SK-N-SH (cell line): ENCODE measurements at regions not wholly inside any gene's neighbourhood (a gene's known extent, or its start where the extent isn't known, plus 50 kb on each side); places are given as distances from the start of the nearest gene placed in this dataset.

ENCODE experiments used
- EP300 ChIP-seq, 2 experiments: IDR thresholded peaks; 2 replicates each; pipeline versions ENCODE4 v1.4.0 to v1.6.1; 2012; ENCODE audit warnings: borderline replicate concordance in 1 of 2, low read depth in 1 of 2, low read length in 1 of 2
- FOSL2 ChIP-seq: IDR thresholded peaks from 2 replicates; pipeline ENCODE4 v1.4.0; 2012; ENCODE audit warnings: low read depth, mild to moderate bottlenecking, moderate library complexity, borderline replicate concordance
- FOXM1 ChIP-seq: IDR thresholded peaks from 2 replicates; pipeline ENCODE4 v1.4.0; 2012; ENCODE audit warnings: low read depth, mild to moderate bottlenecking
- GABPA ChIP-seq: IDR thresholded peaks from 2 replicates; pipeline ENCODE4 v1.4.0; 2012; ENCODE audit warnings: low read depth, mild to moderate bottlenecking
- GATA2 ChIP-seq: sonication (generic); formaldehyde crosslinking; IDR thresholded peaks from 2 replicates; pipeline ENCODE4 v1.5.0; 2020; ENCODE audit warnings: mild to moderate bottlenecking, missing genetic modification reagents
- NFIC ChIP-seq: IDR thresholded peaks from 2 replicates; pipeline ENCODE4 v1.4.0; 2012; ENCODE audit warnings: borderline replicate concordance
- POLR2AphosphoS5 ChIP-seq: IDR thresholded peaks from 2 replicates; pipeline ENCODE4 v1.6.1; 2012; ENCODE audit warnings: low read depth, low read length
- TAF1 ChIP-seq: IDR thresholded peaks from 2 replicates; pipeline ENCODE4 v1.6.1; 2012; ENCODE audit warnings: low read depth, mild to moderate bottlenecking, low read length, moderate library complexity, borderline replicate concordance
- YY1 ChIP-seq: IDR thresholded peaks from 2 replicates; pipeline ENCODE4 v1.4.0; 2012; ENCODE audit warnings: low read depth, mild to moderate bottlenecking
- TF ChIP-seq, protein P1 (sequence below): fragments of 200-600 bp; sonication (generic); IDR thresholded peaks from 2 replicates; pipeline ENCODE4 v1.6.1; 2017; ENCODE audit warnings: antibody characterized with exemption, mild to moderate bottlenecking, moderate library complexity
- TF ChIP-seq, protein P2 (sequence below): IDR thresholded peaks from 2 replicates; pipeline ENCODE4 v1.6.1; 2012; ENCODE audit warnings: mild to moderate bottlenecking, low read depth, low read length, moderate library complexity

DNA sequence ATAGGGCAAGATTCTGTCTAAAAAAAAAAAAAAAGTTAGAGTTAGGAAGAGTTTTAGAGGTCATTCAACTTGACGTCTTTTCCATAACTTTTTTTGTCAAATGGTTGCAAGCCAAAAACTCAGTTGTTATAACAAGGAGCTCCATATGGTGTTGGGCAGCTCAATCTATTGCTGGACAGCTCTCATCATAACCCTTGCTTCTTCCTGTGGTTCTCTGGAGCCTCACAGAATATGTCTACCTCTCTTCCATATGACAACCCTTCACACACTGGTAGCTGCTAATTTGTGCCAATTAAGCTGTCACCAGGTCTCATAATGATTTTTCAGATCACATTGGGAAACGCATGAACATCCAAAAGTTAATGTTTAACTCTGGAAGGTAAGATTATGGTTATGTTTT, 57.8 kb upstream of the SLC16A1 start:
- TF ChIP-seq, protein P1, sequence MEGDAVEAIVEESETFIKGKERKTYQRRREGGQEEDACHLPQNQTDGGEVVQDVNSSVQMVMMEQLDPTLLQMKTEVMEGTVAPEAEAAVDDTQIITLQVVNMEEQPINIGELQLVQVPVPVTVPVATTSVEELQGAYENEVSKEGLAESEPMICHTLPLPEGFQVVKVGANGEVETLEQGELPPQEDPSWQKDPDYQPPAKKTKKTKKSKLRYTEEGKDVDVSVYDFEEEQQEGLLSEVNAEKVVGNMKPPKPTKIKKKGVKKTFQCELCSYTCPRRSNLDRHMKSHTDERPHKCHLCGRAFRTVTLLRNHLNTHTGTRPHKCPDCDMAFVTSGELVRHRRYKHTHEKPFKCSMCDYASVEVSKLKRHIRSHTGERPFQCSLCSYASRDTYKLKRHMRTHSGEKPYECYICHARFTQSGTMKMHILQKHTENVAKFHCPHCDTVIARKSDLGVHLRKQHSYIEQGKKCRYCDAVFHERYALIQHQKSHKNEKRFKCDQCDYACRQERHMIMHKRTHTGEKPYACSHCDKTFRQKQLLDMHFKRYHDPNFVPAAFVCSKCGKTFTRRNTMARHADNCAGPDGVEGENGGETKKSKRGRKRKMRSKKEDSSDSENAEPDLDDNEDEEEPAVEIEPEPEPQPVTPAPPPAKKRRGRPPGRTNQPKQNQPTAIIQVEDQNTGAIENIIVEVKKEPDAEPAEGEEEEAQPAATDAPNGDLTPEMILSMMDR = no peak
- TF ChIP-seq FOSL2 (no peak), YY1 (no peak), TAF1 (no peak), POLR2AphosphoS5 (no peak), FOXM1 (no peak), NFIC (no peak), EP300 (IDR thresholded peaks at IDR 0.05; ENCODE audit: borderline replicate concordance in 1 of 2, low read depth in 1 of 2, low read length in 1 of 2) (no peak), GATA2 (CRISPR knock-in tag) (no peak), GABPA (no peak)
- TF ChIP-seq, protein P2, sequence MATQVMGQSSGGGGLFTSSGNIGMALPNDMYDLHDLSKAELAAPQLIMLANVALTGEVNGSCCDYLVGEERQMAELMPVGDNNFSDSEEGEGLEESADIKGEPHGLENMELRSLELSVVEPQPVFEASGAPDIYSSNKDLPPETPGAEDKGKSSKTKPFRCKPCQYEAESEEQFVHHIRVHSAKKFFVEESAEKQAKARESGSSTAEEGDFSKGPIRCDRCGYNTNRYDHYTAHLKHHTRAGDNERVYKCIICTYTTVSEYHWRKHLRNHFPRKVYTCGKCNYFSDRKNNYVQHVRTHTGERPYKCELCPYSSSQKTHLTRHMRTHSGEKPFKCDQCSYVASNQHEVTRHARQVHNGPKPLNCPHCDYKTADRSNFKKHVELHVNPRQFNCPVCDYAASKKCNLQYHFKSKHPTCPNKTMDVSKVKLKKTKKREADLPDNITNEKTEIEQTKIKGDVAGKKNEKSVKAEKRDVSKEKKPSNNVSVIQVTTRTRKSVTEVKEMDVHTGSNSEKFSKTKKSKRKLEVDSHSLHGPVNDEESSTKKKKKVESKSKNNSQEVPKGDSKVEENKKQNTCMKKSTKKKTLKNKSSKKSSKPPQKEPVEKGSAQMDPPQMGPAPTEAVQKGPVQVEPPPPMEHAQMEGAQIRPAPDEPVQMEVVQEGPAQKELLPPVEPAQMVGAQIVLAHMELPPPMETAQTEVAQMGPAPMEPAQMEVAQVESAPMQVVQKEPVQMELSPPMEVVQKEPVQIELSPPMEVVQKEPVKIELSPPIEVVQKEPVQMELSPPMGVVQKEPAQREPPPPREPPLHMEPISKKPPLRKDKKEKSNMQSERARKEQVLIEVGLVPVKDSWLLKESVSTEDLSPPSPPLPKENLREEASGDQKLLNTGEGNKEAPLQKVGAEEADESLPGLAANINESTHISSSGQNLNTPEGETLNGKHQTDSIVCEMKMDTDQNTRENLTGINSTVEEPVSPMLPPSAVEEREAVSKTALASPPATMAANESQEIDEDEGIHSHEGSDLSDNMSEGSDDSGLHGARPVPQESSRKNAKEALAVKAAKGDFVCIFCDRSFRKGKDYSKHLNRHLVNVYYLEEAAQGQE = peak; percentile 73; the same call in 1 of the 2 replicates
